ENCODE measurements at regions not wholly inside any gene's neighbourhood (a gene's known extent, or its start where the extent isn't known, plus 50 kb on each side); places are given as distances from the start of the nearest gene placed in this dataset.

DNA sequence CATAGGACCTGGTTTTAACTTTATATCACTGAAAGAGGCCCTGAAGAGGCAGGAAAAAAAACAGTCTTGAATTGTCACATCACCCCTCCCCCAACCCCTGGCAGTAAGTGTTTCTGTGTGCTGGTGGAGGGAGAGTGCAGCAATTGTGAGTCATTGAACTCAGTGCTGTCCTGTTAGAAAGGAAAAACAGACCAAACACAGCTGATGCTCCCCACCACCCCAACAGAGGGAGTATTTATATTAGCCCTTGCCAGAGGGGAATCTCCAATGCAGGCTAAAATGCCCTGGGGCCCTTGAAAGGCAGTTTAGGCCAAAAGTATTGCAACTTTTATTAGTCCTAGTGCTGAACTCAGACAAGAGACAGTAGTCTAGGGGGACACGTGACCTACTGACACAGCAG is 197.8 kb upstream of the AGTR2 start (continued):
- TF ChIP-seq, protein P1, sequence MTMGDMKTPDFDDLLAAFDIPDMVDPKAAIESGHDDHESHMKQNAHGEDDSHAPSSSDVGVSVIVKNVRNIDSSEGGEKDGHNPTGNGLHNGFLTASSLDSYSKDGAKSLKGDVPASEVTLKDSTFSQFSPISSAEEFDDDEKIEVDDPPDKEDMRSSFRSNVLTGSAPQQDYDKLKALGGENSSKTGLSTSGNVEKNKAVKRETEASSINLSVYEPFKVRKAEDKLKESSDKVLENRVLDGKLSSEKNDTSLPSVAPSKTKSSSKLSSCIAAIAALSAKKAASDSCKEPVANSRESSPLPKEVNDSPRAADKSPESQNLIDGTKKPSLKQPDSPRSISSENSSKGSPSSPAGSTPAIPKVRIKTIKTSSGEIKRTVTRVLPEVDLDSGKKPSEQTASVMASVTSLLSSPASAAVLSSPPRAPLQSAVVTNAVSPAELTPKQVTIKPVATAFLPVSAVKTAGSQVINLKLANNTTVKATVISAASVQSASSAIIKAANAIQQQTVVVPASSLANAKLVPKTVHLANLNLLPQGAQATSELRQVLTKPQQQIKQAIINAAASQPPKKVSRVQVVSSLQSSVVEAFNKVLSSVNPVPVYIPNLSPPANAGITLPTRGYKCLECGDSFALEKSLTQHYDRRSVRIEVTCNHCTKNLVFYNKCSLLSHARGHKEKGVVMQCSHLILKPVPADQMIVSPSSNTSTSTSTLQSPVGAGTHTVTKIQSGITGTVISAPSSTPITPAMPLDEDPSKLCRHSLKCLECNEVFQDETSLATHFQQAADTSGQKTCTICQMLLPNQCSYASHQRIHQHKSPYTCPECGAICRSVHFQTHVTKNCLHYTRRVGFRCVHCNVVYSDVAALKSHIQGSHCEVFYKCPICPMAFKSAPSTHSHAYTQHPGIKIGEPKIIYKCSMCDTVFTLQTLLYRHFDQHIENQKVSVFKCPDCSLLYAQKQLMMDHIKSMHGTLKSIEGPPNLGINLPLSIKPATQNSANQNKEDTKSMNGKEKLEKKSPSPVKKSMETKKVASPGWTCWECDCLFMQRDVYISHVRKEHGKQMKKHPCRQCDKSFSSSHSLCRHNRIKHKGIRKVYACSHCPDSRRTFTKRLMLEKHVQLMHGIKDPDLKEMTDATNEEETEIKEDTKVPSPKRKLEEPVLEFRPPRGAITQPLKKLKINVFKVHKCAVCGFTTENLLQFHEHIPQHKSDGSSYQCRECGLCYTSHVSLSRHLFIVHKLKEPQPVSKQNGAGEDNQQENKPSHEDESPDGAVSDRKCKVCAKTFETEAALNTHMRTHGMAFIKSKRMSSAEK (CRISPR knock-in tag; IDR thresholded peaks at IDR 0.05; ENCODE audit: borderline replicate concordance), result no peak
- TF ChIP-seq ZNF121 (CRISPR knock-in tag; IDR thresholded peaks at IDR 0.05), result no peak

DNA sequence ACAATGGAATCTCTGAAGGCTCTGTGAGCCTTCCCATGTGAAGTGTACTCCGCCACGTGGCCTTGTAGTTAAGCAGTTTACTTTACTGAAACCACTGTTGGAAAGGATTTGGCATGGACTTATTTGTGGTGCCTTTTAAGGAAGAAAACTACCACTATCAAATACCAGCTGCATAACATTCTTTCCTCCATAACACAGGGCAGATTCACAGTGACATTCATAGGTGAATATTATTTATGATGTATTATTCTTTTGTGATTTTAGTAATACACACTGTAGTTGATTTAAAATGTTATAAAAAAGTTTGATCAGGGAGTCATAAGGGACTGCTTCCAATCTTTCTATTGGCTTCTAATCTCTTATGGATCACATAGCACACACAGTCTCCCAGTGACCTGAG is 192.5 kb upstream of the AGTR2 start:
- CTCF ChIA-PET, result interaction anchor here (1.2 kb wide), 1 partner anchor 11 kb away, joined by 3 read pairs; no protein-coding TSS in a partner anchor
- Mint-ChIP-seq H3K9me3 (peaks cover 8% of the 10 kb centered on the region; the same call in 1 of the 2 replicates), H3K4me3 (no peak overlapping the region), H3K36me3 (no peaks in the 10 kb centered on the region), H3K27me3 (ENCODE audit: low read depth) (peaks cover 4% of the 10 kb centered on the region; the same call in 1 of the 2 replicates), H3K4me1 (no peaks in the 10 kb centered on the region), H3K27ac (no peak overlapping the region)
- DNase-seq (ENCODE audit: low spot score) (no peak), ATAC-seq (no peak)
- POLR2A ChIA-PET, result no interaction called here
- no peak for TF ChIP-seq ZNF671 (CRISPR knock-in tag; IDR thresholded peaks at IDR 0.05)
- TF ChIP-seq NFATC4 (CRISPR knock-in tag; IDR thresholded peaks at IDR 0.05), result no peak
- TF ChIP-seq, protein P2, sequence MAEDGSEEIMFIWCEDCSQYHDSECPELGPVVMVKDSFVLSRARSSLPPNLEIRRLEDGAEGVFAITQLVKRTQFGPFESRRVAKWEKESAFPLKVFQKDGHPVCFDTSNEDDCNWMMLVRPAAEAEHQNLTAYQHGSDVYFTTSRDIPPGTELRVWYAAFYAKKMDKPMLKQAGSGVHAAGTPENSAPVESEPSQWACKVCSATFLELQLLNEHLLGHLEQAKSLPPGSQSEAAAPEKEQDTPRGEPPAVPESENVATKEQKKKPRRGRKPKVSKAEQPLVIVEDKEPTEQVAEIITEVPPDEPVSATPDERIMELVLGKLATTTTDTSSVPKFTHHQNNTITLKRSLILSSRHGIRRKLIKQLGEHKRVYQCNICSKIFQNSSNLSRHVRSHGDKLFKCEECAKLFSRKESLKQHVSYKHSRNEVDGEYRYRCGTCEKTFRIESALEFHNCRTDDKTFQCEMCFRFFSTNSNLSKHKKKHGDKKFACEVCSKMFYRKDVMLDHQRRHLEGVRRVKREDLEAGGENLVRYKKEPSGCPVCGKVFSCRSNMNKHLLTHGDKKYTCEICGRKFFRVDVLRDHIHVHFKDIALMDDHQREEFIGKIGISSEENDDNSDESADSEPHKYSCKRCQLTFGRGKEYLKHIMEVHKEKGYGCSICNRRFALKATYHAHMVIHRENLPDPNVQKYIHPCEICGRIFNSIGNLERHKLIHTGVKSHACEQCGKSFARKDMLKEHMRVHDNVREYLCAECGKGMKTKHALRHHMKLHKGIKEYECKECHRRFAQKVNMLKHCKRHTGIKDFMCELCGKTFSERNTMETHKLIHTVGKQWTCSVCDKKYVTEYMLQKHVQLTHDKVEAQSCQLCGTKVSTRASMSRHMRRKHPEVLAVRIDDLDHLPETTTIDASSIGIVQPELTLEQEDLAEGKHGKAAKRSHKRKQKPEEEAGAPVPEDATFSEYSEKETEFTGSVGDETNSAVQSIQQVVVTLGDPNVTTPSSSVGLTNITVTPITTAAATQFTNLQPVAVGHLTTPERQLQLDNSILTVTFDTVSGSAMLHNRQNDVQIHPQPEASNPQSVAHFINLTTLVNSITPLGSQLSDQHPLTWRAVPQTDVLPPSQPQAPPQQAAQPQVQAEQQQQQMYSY (CRISPR knock-in tag; IDR thresholded peaks at IDR 0.05), result no peak
- TF ChIP-seq, protein P3, sequence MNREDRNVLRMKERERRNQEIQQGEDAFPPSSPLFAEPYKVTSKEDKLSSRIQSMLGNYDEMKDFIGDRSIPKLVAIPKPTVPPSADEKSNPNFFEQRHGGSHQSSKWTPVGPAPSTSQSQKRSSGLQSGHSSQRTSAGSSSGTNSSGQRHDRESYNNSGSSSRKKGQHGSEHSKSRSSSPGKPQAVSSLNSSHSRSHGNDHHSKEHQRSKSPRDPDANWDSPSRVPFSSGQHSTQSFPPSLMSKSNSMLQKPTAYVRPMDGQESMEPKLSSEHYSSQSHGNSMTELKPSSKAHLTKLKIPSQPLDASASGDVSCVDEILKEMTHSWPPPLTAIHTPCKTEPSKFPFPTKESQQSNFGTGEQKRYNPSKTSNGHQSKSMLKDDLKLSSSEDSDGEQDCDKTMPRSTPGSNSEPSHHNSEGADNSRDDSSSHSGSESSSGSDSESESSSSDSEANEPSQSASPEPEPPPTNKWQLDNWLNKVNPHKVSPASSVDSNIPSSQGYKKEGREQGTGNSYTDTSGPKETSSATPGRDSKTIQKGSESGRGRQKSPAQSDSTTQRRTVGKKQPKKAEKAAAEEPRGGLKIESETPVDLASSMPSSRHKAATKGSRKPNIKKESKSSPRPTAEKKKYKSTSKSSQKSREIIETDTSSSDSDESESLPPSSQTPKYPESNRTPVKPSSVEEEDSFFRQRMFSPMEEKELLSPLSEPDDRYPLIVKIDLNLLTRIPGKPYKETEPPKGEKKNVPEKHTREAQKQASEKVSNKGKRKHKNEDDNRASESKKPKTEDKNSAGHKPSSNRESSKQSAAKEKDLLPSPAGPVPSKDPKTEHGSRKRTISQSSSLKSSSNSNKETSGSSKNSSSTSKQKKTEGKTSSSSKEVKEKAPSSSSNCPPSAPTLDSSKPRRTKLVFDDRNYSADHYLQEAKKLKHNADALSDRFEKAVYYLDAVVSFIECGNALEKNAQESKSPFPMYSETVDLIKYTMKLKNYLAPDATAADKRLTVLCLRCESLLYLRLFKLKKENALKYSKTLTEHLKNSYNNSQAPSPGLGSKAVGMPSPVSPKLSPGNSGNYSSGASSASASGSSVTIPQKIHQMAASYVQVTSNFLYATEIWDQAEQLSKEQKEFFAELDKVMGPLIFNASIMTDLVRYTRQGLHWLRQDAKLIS (CRISPR knock-in tag; IDR thresholded peaks at IDR 0.05; ENCODE audit: borderline replicate concordance), result no peak
- TF ChIP-seq ZNF138 (CRISPR knock-in tag; conservative IDR thresholded peaks at IDR 0.05), result no peak
- no peak for TF ChIP-seq ZNF423 (CRISPR knock-in tag; IDR thresholded peaks at IDR 0.05)
- TF ChIP-seq, protein P4, sequence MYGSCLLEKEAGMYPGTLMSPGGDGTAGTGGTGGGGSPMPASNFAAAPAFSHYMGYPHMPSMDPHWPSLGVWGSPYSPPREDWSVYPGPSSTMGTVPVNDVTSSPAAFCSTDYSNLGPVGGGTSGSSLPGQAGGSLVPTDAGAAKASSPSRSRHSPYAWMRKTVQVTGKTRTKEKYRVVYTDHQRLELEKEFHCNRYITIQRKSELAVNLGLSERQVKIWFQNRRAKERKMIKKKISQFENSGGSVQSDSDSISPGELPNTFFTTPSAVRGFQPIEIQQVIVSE (CRISPR knock-in tag; IDR thresholded peaks at IDR 0.05; ENCODE audit: borderline replicate concordance), result no peak
- no peak for TF ChIP-seq ZNF121 (CRISPR knock-in tag; IDR thresholded peaks at IDR 0.05)
- TF ChIP-seq, protein P5, sequence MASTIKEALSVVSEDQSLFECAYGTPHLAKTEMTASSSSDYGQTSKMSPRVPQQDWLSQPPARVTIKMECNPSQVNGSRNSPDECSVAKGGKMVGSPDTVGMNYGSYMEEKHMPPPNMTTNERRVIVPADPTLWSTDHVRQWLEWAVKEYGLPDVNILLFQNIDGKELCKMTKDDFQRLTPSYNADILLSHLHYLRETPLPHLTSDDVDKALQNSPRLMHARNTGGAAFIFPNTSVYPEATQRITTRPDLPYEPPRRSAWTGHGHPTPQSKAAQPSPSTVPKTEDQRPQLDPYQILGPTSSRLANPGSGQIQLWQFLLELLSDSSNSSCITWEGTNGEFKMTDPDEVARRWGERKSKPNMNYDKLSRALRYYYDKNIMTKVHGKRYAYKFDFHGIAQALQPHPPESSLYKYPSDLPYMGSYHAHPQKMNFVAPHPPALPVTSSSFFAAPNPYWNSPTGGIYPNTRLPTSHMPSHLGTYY (CRISPR knock-in tag; IDR thresholded peaks at IDR 0.05), result no peak
- TF ChIP-seq, protein P6, sequence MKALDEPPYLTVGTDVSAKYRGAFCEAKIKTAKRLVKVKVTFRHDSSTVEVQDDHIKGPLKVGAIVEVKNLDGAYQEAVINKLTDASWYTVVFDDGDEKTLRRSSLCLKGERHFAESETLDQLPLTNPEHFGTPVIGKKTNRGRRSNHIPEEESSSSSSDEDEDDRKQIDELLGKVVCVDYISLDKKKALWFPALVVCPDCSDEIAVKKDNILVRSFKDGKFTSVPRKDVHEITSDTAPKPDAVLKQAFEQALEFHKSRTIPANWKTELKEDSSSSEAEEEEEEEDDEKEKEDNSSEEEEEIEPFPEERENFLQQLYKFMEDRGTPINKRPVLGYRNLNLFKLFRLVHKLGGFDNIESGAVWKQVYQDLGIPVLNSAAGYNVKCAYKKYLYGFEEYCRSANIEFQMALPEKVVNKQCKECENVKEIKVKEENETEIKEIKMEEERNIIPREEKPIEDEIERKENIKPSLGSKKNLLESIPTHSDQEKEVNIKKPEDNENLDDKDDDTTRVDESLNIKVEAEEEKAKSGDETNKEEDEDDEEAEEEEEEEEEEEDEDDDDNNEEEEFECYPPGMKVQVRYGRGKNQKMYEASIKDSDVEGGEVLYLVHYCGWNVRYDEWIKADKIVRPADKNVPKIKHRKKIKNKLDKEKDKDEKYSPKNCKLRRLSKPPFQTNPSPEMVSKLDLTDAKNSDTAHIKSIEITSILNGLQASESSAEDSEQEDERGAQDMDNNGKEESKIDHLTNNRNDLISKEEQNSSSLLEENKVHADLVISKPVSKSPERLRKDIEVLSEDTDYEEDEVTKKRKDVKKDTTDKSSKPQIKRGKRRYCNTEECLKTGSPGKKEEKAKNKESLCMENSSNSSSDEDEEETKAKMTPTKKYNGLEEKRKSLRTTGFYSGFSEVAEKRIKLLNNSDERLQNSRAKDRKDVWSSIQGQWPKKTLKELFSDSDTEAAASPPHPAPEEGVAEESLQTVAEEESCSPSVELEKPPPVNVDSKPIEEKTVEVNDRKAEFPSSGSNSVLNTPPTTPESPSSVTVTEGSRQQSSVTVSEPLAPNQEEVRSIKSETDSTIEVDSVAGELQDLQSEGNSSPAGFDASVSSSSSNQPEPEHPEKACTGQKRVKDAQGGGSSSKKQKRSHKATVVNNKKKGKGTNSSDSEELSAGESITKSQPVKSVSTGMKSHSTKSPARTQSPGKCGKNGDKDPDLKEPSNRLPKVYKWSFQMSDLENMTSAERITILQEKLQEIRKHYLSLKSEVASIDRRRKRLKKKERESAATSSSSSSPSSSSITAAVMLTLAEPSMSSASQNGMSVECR (CRISPR knock-in tag; IDR thresholded peaks at IDR 0.05; ENCODE audit: borderline replicate concordance), result no peak
- TF ChIP-seq, protein P7, sequence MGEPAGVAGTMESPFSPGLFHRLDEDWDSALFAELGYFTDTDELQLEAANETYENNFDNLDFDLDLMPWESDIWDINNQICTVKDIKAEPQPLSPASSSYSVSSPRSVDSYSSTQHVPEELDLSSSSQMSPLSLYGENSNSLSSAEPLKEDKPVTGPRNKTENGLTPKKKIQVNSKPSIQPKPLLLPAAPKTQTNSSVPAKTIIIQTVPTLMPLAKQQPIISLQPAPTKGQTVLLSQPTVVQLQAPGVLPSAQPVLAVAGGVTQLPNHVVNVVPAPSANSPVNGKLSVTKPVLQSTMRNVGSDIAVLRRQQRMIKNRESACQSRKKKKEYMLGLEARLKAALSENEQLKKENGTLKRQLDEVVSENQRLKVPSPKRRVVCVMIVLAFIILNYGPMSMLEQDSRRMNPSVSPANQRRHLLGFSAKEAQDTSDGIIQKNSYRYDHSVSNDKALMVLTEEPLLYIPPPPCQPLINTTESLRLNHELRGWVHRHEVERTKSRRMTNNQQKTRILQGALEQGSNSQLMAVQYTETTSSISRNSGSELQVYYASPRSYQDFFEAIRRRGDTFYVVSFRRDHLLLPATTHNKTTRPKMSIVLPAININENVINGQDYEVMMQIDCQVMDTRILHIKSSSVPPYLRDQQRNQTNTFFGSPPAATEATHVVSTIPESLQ (CRISPR knock-in tag; IDR thresholded peaks at IDR 0.05), result no peak
- TF ChIP-seq TCF7 (CRISPR knock-in tag; IDR thresholded peaks at IDR 0.05; ENCODE audit: low read depth), result no peak

Measured in WTC11 (cell line).